ENCODE measurements at regions not wholly inside any gene's neighbourhood (a gene's known extent, or its start where the extent isn't known, plus 50 kb on each side); places are given as distances from the start of the nearest gene placed in this dataset.

GRCh38 chr14:27506272-27506671 is 908.4 kb upstream of the NOVA1 start:
- ChIA-PET POLR2A (no interaction called here), CTCF (no interaction called here)
- no peaks in the 10 kb centered on the region for H3K9me3 ChIP-seq (ENCODE audit: control insufficient read depth, insufficient read depth, low read depth, low read length)
- H3K4me3 ChIP-seq (ENCODE audit: low read depth, low read length) = no peak overlapping the region
- TF ChIP-seq ZNF513 (tag by site-specific recombination; IDR thresholded peaks at IDR 0.05) = no peak
- no peak for TF ChIP-seq ZNF596 (tag by site-specific recombination; IDR thresholded peaks at IDR 0.05)
- TF ChIP-seq KLF17 (tag by site-specific recombination; IDR thresholded peaks at IDR 0.05) = no peak
- no peak for TF ChIP-seq PRDM2 (tag by site-specific recombination; IDR thresholded peaks at IDR 0.05; ENCODE audit: borderline replicate concordance)
- no peak for TF ChIP-seq ZNF214 (tag by site-specific recombination; IDR thresholded peaks at IDR 0.05; ENCODE audit: borderline replicate concordance)
- no peak for TF ChIP-seq ZNF785 (tag by site-specific recombination; IDR thresholded peaks at IDR 0.05)
- TF ChIP-seq INSM2 (tag by site-specific recombination; IDR thresholded peaks at IDR 0.05) = no peak
- TF ChIP-seq ZNF48 (tag by site-specific recombination; IDR thresholded peaks at IDR 0.05) = no peak
- TF ChIP-seq ZNF510 (tag by site-specific recombination; IDR thresholded peaks at IDR 0.05; ENCODE audit: insufficient replicate concordance) = no peak
- TF ChIP-seq ZNF24 (tag by site-specific recombination; IDR thresholded peaks at IDR 0.05) = no peak
- TF ChIP-seq KLF9 (tag by site-specific recombination; IDR thresholded peaks at IDR 0.05; ENCODE audit: low read depth) = no peak
- TF ChIP-seq ZNF791 (tag by site-specific recombination; IDR thresholded peaks at IDR 0.05) = no peak
- H3K27ac ChIP-seq (ENCODE audit: extremely low read depth, low read depth, low read length) = no peak overlapping the region
- H3K4me1 ChIP-seq (ENCODE audit: control insufficient read depth, insufficient read depth, low read length) = no peaks in the 10 kb centered on the region
- no peaks in the 10 kb centered on the region for H3K36me3 ChIP-seq (ENCODE audit: control insufficient read depth in 2 of 2, insufficient read depth in 1 of 2, low read length in 2 of 2)

GRCh38 chr14:27528328-27528727 is 930.5 kb upstream of the NOVA1 start:
- Histone ChIP-seq H3K4me3 (ENCODE audit: low read depth, low read length) (no peak overlapping the region), H3K9me3 (ENCODE audit: control insufficient read depth, insufficient read depth, low read depth, low read length) (no peaks in the 10 kb centered on the region), H3K27ac (ENCODE audit: extremely low read depth, low read depth, low read length) (no peak overlapping the region), H3K4me1 (ENCODE audit: control insufficient read depth, insufficient read depth, low read length) (no peaks in the 10 kb centered on the region), H3K36me3 (ENCODE audit: control insufficient read depth in 2 of 2, insufficient read depth in 1 of 2, low read length in 2 of 2) (no peaks in the 10 kb centered on the region)
- ChIA-PET CTCF (interaction anchor here (0.9 kb wide), 1 partner anchor 11 kb away, joined by 4 read pairs; no protein-coding TSS in a partner anchor), POLR2A (no interaction called here)
- TF ChIP-seq ZNF654 (tag by site-specific recombination; IDR thresholded peaks at IDR 0.05; ENCODE audit: low read depth) (peak; percentile 42; the same call in 1 of the 2 replicates), ZSCAN16 (tag by site-specific recombination; IDR thresholded peaks at IDR 0.05) (no peak), ZNF660 (tag by site-specific recombination; IDR thresholded peaks at IDR 0.05) (peak; percentile 67)

Data from HEK293 (cell line).